SK-N-SH treated with all-trans-retinoic acid at 6 μM for 48 hours (cell line): ENCODE measurements at regions not wholly inside any gene's neighbourhood (a gene's known extent, or its start where the extent isn't known, plus 50 kb on each side); places are given as distances from the start of the nearest gene placed in this dataset.

ENCODE experiments used
- ATAC-seq: fragments of 200-7000 bp; cut with Tn5 transposase; 3 replicates; pipeline ENCODE4 v1.9.1; 2020; ENCODE audit warnings: mild to moderate bottlenecking, moderate library complexity
- ARNTL ChIP-seq: fragments of 450-650 bp; formaldehyde crosslinking; IDR thresholded peaks from 2 replicates; pipeline ENCODE4 v1.5.0; 2020; ENCODE audit warnings: low read depth, mild to moderate bottlenecking, moderate library complexity, borderline replicate concordance
- BACH2 ChIP-seq: fragments of 250-450 bp; sonication (Bioruptor Pico); IDR thresholded peaks from 2 replicates; pipeline ENCODE4 v1.9.0; 2021; ENCODE audit warnings: mild to moderate bottlenecking, borderline replicate concordance
- CREB5 ChIP-seq: fragments of 250-450 bp; sonication (Bioruptor Pico); IDR thresholded peaks from 2 replicates; pipeline ENCODE4 v1.5.1; 2020; ENCODE audit warnings: low read depth, mild to moderate bottlenecking, moderate library complexity
- CSDC2 ChIP-seq: fragments of 250-450 bp; sonication (Bioruptor Pico); IDR thresholded peaks from 2 replicates; pipeline ENCODE4 v1.5.0; 2020; ENCODE audit warnings: mild to moderate bottlenecking, moderate library complexity
- ESRRG ChIP-seq: fragments of 250-450 bp; sonication (Bioruptor Pico); IDR thresholded peaks from 2 replicates; pipeline ENCODE4 v1.6.1; 2021; ENCODE audit warnings: mild to moderate bottlenecking
- GLIS3 ChIP-seq: fragments of 250-450 bp; sonication (Bioruptor Pico); IDR thresholded peaks from 2 replicates; pipeline ENCODE4 v1.5.0; 2020; ENCODE audit warnings: mild to moderate bottlenecking, moderate library complexity
- OSR1 ChIP-seq: fragments of 250-450 bp; sonication (Bioruptor Pico); IDR thresholded peaks from 2 replicates; pipeline ENCODE4 v1.8.0; 2022; ENCODE audit warnings: moderate library complexity, mild to moderate bottlenecking, inconsistent platforms
- PATZ1 ChIP-seq: fragments of 250-450 bp; sonication (Bioruptor Pico); IDR thresholded peaks from 2 replicates; pipeline ENCODE4 v1.8.0; 2020; ENCODE audit warnings: mild to moderate bottlenecking, moderate library complexity, borderline replicate concordance
- POU6F1 ChIP-seq: fragments of 250-450 bp; sonication (Bioruptor Pico); IDR thresholded peaks from 2 replicates; pipeline ENCODE4 v1.8.0; 2021; ENCODE audit warnings: low read depth, mild to moderate bottlenecking, moderate library complexity, borderline replicate concordance
- PPARA ChIP-seq: fragments of 250-450 bp; sonication (Bioruptor Pico); IDR thresholded peaks from 2 replicates; pipeline ENCODE4 v1.5.0; 2020; ENCODE audit warnings: mild to moderate bottlenecking, borderline replicate concordance
- RARB ChIP-seq: fragments of 250-450 bp; sonication (Bioruptor Pico); IDR thresholded peaks from 2 replicates; pipeline ENCODE4 v1.8.0; 2021; ENCODE audit warnings: mild to moderate bottlenecking, moderate library complexity
- SNAI2 ChIP-seq: fragments of 250-450 bp; sonication (Bioruptor Pico); IDR thresholded peaks from 2 replicates; pipeline ENCODE4 v1.5.0; 2020; ENCODE audit warnings: mild to moderate bottlenecking, moderate library complexity
- TCF4 ChIP-seq: fragments of 250-450 bp; sonication (Bioruptor Pico); IDR thresholded peaks from 2 replicates; pipeline ENCODE4 v1.8.0; 2021; ENCODE audit warnings: mild to moderate bottlenecking, moderate library complexity, borderline replicate concordance
- TOX ChIP-seq: fragments of 250-450 bp; sonication (Bioruptor Pico); IDR thresholded peaks from 2 replicates; pipeline ENCODE4 v1.8.0; 2021; ENCODE audit warnings: mild to moderate bottlenecking, moderate library complexity, borderline replicate concordance
- TSHZ2 ChIP-seq: fragments of 250-450 bp; sonication (Bioruptor Pico); IDR thresholded peaks from 2 replicates; pipeline ENCODE4 v1.5.0; 2020; ENCODE audit warnings: mild to moderate bottlenecking, moderate library complexity
- ZC3H10 ChIP-seq: fragments of 250-450 bp; sonication (Bioruptor Pico); IDR thresholded peaks from 2 replicates; pipeline ENCODE4 v1.5.1; 2021; ENCODE audit warnings: mild to moderate bottlenecking, moderate library complexity
- ZFP30 ChIP-seq: fragments of 450-650 bp; formaldehyde crosslinking; IDR thresholded peaks from 2 replicates; pipeline ENCODE4 v1.5.0; 2022; ENCODE audit warnings: mild to moderate bottlenecking, moderate library complexity
- ZNF565 ChIP-seq: fragments of 450-650 bp; formaldehyde crosslinking; conservative IDR thresholded peaks from 2 replicates; pipeline ENCODE4 v1.5.0; 2020; ENCODE audit warnings: low read depth, mild to moderate bottlenecking, moderate library complexity
- ZNF70 ChIP-seq: fragments of 450-650 bp; formaldehyde crosslinking; IDR thresholded peaks from 2 replicates; pipeline ENCODE4 v1.5.0; 2020; ENCODE audit warnings: mild to moderate bottlenecking, moderate library complexity
- ZNF8 ChIP-seq: fragments of 450-650 bp; formaldehyde crosslinking; IDR thresholded peaks from 2 replicates; pipeline ENCODE4 v1.5.0; 2020; ENCODE audit warnings: mild to moderate bottlenecking, moderate library complexity

GRCh38 chr6:169931261-169931660 lies 179.8 kb downstream of the ERMARD start:
- no peak for TF ChIP-seq CSDC2 (CRISPR knock-in tag)
- no peak for TF ChIP-seq TCF4 (CRISPR knock-in tag)
- no peak for TF ChIP-seq ZNF565 (CRISPR knock-in tag)
- no peak for ATAC-seq

- no peak for ATAC-seq
- TF ChIP-seq TSHZ2 (CRISPR knock-in tag) (no peak), ZNF70 (CRISPR knock-in tag) (no peak), PATZ1 (CRISPR knock-in tag) (no peak), ZC3H10 (CRISPR knock-in tag) (no peak), SNAI2 (CRISPR knock-in tag) (no peak), ZNF565 (CRISPR knock-in tag) (no peak), ZNF8 (CRISPR knock-in tag) (no peak), CREB5 (CRISPR knock-in tag) (no peak), OSR1 (CRISPR knock-in tag) (no peak), ESRRG (CRISPR knock-in tag) (no peak), BACH2 (CRISPR knock-in tag) (no peak), ARNTL (no peak), CSDC2 (CRISPR knock-in tag) (no peak), ZFP30 (no peak), RARB (CRISPR knock-in tag) (no peak), POU6F1 (no peak), TOX (CRISPR knock-in tag) (no peak), GLIS3 (CRISPR knock-in tag) (no peak), TCF4 (CRISPR knock-in tag) (no peak), PPARA (CRISPR knock-in tag) (no peak)
- TF ChIP-seq, all 23 proteins: peak for 0
These were observed 179.4 kb downstream of the ERMARD start for GRCh38 chr6:169930799-169931198.

- no peak for ATAC-seq
These were observed 176.3 kb downstream of the ERMARD start for GRCh38 chr6:169927711-169928110.

More at GRCh38 chr6:169927711-169928110, 176.3 kb downstream of the ERMARD start:
- TF ChIP-seq PATZ1 (CRISPR knock-in tag) (no peak), ZNF70 (CRISPR knock-in tag) (no peak)
